GM18502 (cell line): ENCODE measurements at regions not wholly inside any gene's neighbourhood (a gene's known extent, or its start where the extent isn't known, plus 50 kb on each side); places are given as distances from the start of the nearest gene placed in this dataset.
"Not testable (repeated sequence)": the region's sequence is repeated elsewhere in the genome, so short reads cannot be mapped to it uniquely, and the experiment has no call there.

Experiments
- ATAC-seq: cut with Tn5 transposase; IDR thresholded peaks from one replicate; pipeline ENCODE4 v1.9.1; 2021; ENCODE audit warnings: mild to moderate bottlenecking; ENCODE audit not compliant: unreplicated experiment, poor library complexity

DNA sequence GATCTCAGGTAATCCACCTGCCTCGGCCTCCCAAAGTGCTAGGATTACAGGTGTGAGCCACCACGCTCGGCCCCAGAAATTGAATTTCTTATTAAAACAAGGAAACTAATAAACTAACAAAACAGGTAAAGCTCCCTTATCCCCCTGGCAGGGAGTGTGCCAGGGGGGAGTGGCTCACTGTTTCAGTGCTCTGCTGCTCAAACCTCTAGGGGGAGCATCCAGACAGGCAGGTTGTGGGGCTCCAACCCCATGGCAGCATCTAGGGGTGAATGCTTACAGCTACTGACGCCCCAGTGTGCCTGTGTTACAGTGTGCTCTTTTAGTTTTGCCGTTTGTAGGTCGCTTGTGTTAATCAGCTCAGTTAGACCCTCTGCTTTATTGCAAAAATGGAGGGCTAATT lies 605.0 kb downstream of the GABRG1 start:
- ATAC-seq = no peak

- ATAC-seq = no peak
Measured at GRCh38 chr4:45502471-45502870, 621.4 kb downstream of the GABRG1 start.

DNA sequence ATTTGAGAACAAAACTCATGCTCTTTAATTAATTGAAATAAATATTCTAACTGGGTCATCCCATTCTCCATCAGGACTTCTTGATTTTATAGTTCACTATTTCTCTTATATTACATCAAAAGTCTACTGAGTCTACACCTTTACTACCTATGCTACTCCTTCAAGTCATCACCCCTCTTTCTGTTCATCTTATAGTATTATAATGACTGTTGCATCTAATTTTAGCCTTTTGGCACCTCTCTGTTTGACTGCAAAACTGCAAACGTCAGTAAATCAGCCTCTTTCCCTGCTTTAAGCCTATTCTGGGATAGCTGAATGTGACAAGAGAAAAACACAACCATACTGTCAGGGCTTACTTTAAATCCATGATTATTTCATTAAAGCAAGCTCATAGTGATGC lies 639.1 kb downstream of the GABRG1 start:
- ATAC-seq = no peak

- ATAC-seq = no peak
Measured at GRCh38 chr4:45482346-45482745, 641.5 kb downstream of the GABRG1 start.

GRCh38 chr4:45477311-45477733 lies 646.5 kb downstream of the GABRG1 start:
- no peak for ATAC-seq

DNA sequence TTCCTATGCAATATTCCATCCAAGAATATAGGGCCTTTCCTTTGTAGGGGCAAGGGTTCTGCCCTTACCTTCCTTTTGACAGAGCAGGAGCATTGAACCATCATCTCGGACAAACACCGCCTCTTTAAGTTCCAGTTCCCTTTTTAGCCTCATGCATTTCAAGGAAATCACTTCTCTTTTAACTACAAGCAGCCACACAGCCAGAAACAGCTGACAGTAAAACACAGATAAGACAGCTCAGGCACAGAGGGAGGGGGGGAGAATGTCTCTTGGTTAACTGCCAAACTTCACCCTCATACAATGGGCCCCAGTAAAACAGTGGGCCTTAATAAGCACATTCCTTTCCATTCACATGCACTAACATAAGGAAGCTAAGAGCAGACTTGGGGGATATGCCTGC lies 648.3 kb downstream of the GABRG1 start:
- ATAC-seq = no peak

DNA sequence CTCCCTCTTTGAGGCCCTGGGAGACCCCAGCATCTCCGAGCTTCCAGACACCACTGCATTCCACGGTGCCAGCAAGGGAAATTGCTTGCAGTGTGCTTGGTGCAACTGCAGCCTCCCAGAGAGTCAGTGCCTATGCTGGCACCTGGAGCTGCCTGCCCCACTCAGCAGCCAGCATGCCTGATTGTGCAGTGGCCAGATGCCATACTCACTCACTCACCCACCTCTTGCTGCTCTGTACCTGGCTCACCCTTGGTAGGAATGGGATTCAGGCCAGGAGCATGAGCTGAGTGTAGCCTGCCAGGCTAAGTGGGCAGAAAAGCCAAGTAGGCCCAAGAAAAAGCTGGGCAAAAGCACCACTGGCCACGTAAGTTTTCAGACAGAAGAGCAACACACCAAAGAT lies 651.4 kb downstream of the GABRG1 start:
- no peak for ATAC-seq

DNA sequence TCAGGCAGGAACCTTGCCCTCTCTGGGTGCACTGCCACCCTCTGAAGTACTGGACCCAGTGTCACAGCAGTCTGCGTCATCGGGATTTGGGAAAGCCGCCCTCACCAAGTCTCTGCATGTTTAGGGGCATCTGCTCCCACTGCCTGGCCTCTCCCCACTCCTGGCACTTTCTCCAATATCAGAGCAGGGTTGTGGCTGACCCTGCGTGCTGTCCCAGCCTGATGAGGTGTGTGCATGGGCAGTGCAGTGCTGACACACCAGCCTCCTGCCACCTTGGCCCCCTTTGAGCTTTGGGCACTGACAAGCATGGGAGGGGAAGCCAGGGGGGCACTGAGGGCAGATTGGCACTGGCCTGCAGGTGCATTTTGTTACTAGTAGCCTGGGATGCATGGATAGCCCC lies 652.5 kb downstream of the GABRG1 start:
- no peak for ATAC-seq

- no peak for ATAC-seq
Measured at GRCh38 chr4:45467157-45467556, 656.7 kb downstream of the GABRG1 start.

DNA sequence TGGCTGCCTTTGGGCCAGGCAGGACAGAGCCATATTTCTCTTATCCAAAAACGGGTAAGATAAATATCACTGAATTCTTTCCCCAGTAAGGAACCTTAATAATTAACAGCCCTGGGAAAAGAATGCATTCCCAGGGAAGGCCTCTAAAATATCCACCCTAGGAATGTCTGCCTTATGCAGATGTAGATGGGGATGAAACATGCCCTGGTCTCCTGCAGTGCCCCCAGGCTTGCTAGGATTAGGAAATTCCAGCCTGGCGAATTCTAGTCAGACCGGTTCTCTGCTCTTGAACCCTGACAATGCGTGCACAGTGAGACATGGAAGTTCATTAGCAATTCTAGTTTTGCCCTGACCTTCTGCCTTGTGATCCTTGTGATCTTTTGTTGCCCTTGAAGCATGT lies 663.7 kb downstream of the GABRG1 start:
- ATAC-seq = not testable (repeated sequence)

DNA sequence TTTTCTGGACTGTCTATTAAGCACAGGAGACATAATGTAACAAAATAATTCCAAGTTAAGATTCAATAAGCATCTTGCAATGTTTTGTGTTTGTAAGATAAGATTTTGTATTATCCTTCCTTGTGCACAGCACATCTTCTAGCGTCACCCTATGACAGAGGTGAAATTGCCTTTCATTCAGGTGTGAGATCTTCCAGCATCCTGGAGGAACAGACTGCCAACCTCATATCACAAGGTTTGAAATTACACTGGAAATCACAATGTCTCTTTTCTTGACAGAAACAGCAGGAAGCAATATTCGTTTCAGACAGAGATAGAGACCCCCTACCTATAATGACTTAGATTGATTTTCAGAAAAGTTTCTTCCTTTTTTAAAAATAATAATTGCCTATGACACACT lies 668.6 kb downstream of the GABRG1 start:
- no peak for ATAC-seq

DNA sequence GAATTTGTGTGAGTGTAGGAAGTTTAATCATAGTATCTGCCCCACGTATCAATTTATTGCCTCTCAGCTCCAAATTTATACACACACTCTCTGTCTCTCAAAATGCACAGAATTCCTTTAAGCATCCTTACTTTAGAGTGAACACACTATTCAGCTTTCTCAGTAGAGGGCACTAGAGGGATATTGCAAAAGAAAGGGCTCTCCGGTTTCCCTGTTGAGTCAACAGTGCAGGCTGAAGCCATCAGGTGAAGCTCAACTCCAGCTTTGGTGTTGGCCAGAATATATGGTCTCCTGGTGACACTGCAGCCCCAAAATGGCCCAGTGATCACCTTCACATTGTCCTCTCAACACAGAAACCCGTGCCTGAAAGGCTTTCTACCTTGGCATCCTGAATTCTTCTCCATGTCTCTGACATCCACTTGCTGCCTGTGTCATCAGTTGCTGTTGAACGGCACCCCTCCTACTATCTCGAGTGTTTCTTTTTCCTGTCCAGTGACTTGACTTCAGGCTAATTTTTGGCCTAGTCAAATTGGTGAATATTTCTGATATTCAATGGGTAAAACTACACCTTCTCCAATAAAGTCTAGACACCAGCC lies 670.5 kb downstream of the GABRG1 start:
- ATAC-seq = peak; percentile 80

GRCh38 chr4:45442466-45442865 lies 681.4 kb downstream of the GABRG1 start:
- no peak for ATAC-seq

DNA sequence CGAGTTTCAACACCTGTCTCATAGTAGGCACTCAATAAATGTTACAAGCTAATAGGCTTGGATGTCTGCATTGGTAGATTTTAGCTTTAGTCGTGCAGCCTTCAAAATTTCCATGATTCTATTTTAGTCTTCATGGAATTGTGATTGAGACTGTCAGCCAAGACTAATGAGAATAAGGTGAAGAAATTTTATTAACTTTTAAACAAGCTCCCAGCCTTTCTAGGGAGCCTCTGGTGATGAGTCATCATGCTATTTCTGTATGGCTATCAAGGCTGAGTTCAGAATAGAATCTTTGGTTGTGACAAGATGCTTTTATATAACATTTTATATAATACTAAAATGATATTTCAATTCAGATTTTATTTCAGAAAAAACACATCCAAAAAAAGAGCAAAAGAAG lies 685.8 kb downstream of the GABRG1 start:
- no peak for ATAC-seq

- ATAC-seq = no peak
Measured at GRCh38 chr4:45437381-45437780, 686.5 kb downstream of the GABRG1 start.

- ATAC-seq = no peak
Measured at GRCh38 chr4:45425135-45425534, 698.7 kb downstream of the GABRG1 start.

- no peak for ATAC-seq
Measured at GRCh38 chr4:45423896-45424295, 697.5 kb upstream of the GNPDA2 start.

DNA sequence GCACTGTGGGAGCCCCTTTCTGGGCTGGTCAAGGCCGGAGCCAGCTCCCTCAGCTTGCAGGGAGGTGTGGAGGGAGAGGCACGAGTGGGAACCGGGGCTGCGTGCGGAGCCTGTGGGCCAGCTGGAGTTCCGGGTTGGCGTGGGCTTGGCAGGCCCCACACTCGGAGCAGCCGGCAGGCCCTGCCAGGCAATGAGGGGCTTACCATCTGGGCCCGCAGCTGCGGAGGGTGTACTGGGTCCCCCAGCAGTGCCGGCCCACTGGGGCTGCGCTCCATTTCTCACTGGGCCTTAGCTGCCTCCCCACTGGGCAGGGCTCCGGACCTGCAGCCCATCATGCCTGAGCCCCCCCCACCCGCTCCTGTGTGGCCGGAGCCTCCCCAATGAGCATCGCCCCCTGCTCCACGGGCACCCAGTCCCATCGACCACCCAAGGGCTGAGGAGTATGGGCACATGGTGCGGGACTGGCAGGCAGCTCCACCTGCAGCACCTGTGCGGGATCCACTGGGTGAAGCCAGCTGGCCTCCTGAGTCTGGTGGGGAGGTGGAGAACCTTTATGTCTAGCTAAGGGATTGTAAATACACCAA lies 693.8 kb upstream of the GNPDA2 start:
- ATAC-seq = not testable (repeated sequence)

- ATAC-seq = no peak
Measured at GRCh38 chr4:45410701-45411210, 684.4 kb upstream of the GNPDA2 start.

GRCh38 chr4:45409536-45409935 lies 683.2 kb upstream of the GNPDA2 start:
- no peak for ATAC-seq

DNA sequence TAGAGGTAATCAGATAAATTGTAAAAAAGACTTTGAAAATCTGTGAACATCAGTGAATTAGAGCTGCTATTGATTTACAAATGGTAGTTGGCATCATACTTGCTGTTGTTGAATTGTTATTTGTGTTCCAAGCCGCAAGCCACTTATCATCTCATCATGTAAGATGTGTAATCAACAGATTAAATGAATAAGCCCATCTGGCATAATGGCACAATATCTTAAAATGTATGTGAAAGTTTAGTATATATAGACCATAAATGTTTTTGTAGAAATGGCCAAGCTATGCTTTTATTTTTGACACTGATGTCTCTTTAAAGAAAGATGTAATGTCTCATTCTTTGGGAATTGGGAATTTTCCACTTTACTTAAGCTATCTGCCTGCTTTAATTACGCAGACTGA lies 682.6 kb upstream of the GNPDA2 start:
- ATAC-seq = no peak

DNA sequence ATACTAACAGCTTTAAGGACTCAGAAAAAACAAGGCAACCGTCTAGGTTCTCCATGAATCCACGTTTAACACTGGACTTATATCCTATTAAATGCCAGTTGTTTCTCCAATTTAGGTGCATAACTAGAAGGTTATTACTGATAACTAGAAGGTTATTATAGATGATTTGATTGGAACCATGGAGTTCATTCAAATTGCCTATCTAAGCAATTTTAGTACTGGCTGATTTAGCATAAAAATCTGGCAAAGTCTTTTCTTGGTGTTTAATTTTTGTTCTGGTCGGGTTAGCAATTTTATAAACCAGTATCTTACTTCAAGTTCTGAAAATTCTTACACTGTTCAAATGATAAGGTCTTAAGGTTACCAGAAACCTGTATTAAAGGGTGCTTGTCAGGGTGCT lies 672.8 kb upstream of the GNPDA2 start:
- no peak for ATAC-seq
